Activated T-cell treated with anti-CD3 and anti-CD28 coated beads, Interleukin-2, amount 50 U/mL, for 1 hour (primary cell): ENCODE measurements at regions not wholly inside any gene's neighbourhood (a gene's known extent, or its start where the extent isn't known, plus 50 kb on each side); places are given as distances from the start of the nearest gene placed in this dataset.
"Not testable (repeated sequence)": the region's sequence is repeated elsewhere in the genome, so short reads cannot be mapped to it uniquely, and the experiment has no call there.

Experiments used
- DNase-seq: peaks from one replicate; pipeline ENCODE4 v3.0.0-alpha.2; 2020

GRCh38 chr5:89313804-89314588 is 431.0 kb upstream of the MEF2C start:
- no peak for DNase-seq

- DNase-seq = no peak
These were observed 430.1 kb upstream of the MEF2C start for GRCh38 chr5:89313044-89313443.

GRCh38 chr5:89309268-89309667 is 426.3 kb upstream of the MEF2C start:
- no peak for DNase-seq

GRCh38 chr5:89308606-89309040 is 425.6 kb upstream of the MEF2C start:
- no peak for DNase-seq

GRCh38 chr5:89307972-89308371 is 425.0 kb upstream of the MEF2C start:
- no peak for DNase-seq

- DNase-seq = not testable (repeated sequence)
These were observed 424.2 kb upstream of the MEF2C start for GRCh38 chr5:89307141-89307540.

GRCh38 chr5:89303033-89303480 is 420.1 kb upstream of the MEF2C start:
- DNase-seq = no peak

- DNase-seq = no peak
These were observed 419.3 kb upstream of the MEF2C start for GRCh38 chr5:89302102-89302891.

GRCh38 chr5:89301321-89302025 is 418.5 kb upstream of the MEF2C start:
- DNase-seq = no peak

GRCh38 chr5:89300426-89300970 is 417.5 kb upstream of the MEF2C start:
- DNase-seq = no peak

- no peak for DNase-seq
These were observed 417.0 kb upstream of the MEF2C start for GRCh38 chr5:89299998-89300397.

- DNase-seq = no peak
These were observed 414.1 kb upstream of the MEF2C start for GRCh38 chr5:89297066-89297465.

- DNase-seq = no peak
These were observed 410.8 kb upstream of the MEF2C start for GRCh38 chr5:89293810-89294209.

GRCh38 chr5:89292487-89292886 is 409.5 kb upstream of the MEF2C start:
- no peak for DNase-seq

- DNase-seq = no peak
These were observed 406.6 kb upstream of the MEF2C start for GRCh38 chr5:89289604-89290003.

- no peak for DNase-seq
These were observed 405.0 kb upstream of the MEF2C start for GRCh38 chr5:89287964-89288363.

GRCh38 chr5:89286320-89286719 is 403.3 kb upstream of the MEF2C start:
- DNase-seq = no peak

- no peak for DNase-seq
These were observed 400.9 kb upstream of the MEF2C start for GRCh38 chr5:89283728-89284493.

- no peak for DNase-seq
These were observed 399.8 kb upstream of the MEF2C start for GRCh38 chr5:89282554-89283510.

GRCh38 chr5:89281766-89282553 is 399.0 kb upstream of the MEF2C start:
- no peak for DNase-seq
